WTC11 (cell line): ENCODE measurements at regions not wholly inside any gene's neighbourhood (a gene's known extent, or its start where the extent isn't known, plus 50 kb on each side); places are given as distances from the start of the nearest gene placed in this dataset.

ENCODE experiments used
- ATF3 ChIP-seq: sonication (generic); formaldehyde crosslinking; conservative IDR thresholded peaks from 2 replicates; pipeline ENCODE4 v1.8.1; 2022; ENCODE audit warnings: mild to moderate bottlenecking, missing genetic modification reagents
- CDX4 ChIP-seq: fragments of 250-450 bp; sonication (Bioruptor Pico); IDR thresholded peaks from 2 replicates; pipeline ENCODE4 v1.9.0; 2021; ENCODE audit warnings: moderate library complexity, mild to moderate bottlenecking, inconsistent platforms, borderline replicate concordance
- CTCF ChIP-seq: fragments of 200-600 bp; IDR thresholded peaks from 2 replicates; pipeline ENCODE4 v1.8.0; 2022; ENCODE audit warnings: antibody characterized with exemption
- E2F1 ChIP-seq: sonication (generic); formaldehyde crosslinking; IDR thresholded peaks from 2 replicates; pipeline ENCODE4 v1.8.0; 2022; ENCODE audit warnings: mild to moderate bottlenecking, missing genetic modification reagents
- E2F4 ChIP-seq: sonication (generic); formaldehyde crosslinking; IDR thresholded peaks from 2 replicates; pipeline ENCODE4 v1.8.1; 2022; ENCODE audit warnings: low read depth, mild to moderate bottlenecking, moderate library complexity, missing genetic modification reagents, borderline replicate concordance
- ETV6 ChIP-seq: sonication (generic); formaldehyde crosslinking; IDR thresholded peaks from 2 replicates; pipeline ENCODE4 v1.8.1; 2022; ENCODE audit warnings: mild to moderate bottlenecking, missing genetic modification reagents
- MYBL2 ChIP-seq: sonication (generic); formaldehyde crosslinking; IDR thresholded peaks from 2 replicates; pipeline ENCODE4 v1.8.1; 2023; ENCODE audit warnings: mild to moderate bottlenecking, moderate library complexity, missing genetic modification reagents
- RORB ChIP-seq: fragments of 250-450 bp; sonication (Bioruptor Pico); IDR thresholded peaks from 2 replicates; pipeline ENCODE4 v1.9.0; 2021; ENCODE audit warnings: mild to moderate bottlenecking
- TCF7 ChIP-seq: sonication (generic); formaldehyde crosslinking; IDR thresholded peaks from 2 replicates; pipeline ENCODE4 v1.8.0; 2022; ENCODE audit warnings: mild to moderate bottlenecking, low read depth, missing genetic modification reagents, moderate library complexity
- TEAD1 ChIP-seq: sonication (generic); formaldehyde crosslinking; IDR thresholded peaks from 2 replicates; pipeline ENCODE4 v1.8.0; 2022; ENCODE audit warnings: mild to moderate bottlenecking, missing genetic modification reagents
- ZBTB43 ChIP-seq: sonication (generic); formaldehyde crosslinking; IDR thresholded peaks from 2 replicates; pipeline ENCODE4 v1.8.1; 2023; ENCODE audit warnings: mild to moderate bottlenecking, missing genetic modification reagents
- ZNF396 ChIP-seq: fragments of 250-450 bp; sonication (Bioruptor Pico); IDR thresholded peaks from 2 replicates; pipeline ENCODE4 v1.8.0; 2021; ENCODE audit warnings: mild to moderate bottlenecking, moderate library complexity, borderline replicate concordance
- TF ChIP-seq, protein P1 (sequence below): sonication (generic); formaldehyde crosslinking; IDR thresholded peaks from 2 replicates; pipeline ENCODE4 v1.8.0; 2022; ENCODE audit warnings: mild to moderate bottlenecking, missing genetic modification reagents
- TF ChIP-seq, protein P2 (sequence below): sonication (generic); formaldehyde crosslinking; conservative IDR thresholded peaks from 2 replicates; pipeline ENCODE4 v1.8.1; 2023; ENCODE audit warnings: mild to moderate bottlenecking, low read depth, missing genetic modification reagents, moderate library complexity

GRCh38 chr11:98059488-98059887 lies 961.3 kb upstream of the CNTN5 start:
- TF ChIP-seq ZBTB43 (CRISPR knock-in tag) (no peak), CTCF (no peak), TCF7 (CRISPR knock-in tag) (no peak), CDX4 (no peak), ETV6 (CRISPR knock-in tag) (no peak), E2F4 (CRISPR knock-in tag) (no peak), E2F1 (CRISPR knock-in tag) (no peak), ZNF396 (CRISPR knock-in tag) (no peak), TEAD1 (CRISPR knock-in tag) (no peak), MYBL2 (no peak), RORB (CRISPR knock-in tag) (no peak), ATF3 (CRISPR knock-in tag) (no peak)
- TF ChIP-seq, protein P1, sequence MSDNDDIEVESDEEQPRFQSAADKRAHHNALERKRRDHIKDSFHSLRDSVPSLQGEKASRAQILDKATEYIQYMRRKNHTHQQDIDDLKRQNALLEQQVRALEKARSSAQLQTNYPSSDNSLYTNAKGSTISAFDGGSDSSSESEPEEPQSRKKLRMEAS: no peak
- TF ChIP-seq, protein P2, sequence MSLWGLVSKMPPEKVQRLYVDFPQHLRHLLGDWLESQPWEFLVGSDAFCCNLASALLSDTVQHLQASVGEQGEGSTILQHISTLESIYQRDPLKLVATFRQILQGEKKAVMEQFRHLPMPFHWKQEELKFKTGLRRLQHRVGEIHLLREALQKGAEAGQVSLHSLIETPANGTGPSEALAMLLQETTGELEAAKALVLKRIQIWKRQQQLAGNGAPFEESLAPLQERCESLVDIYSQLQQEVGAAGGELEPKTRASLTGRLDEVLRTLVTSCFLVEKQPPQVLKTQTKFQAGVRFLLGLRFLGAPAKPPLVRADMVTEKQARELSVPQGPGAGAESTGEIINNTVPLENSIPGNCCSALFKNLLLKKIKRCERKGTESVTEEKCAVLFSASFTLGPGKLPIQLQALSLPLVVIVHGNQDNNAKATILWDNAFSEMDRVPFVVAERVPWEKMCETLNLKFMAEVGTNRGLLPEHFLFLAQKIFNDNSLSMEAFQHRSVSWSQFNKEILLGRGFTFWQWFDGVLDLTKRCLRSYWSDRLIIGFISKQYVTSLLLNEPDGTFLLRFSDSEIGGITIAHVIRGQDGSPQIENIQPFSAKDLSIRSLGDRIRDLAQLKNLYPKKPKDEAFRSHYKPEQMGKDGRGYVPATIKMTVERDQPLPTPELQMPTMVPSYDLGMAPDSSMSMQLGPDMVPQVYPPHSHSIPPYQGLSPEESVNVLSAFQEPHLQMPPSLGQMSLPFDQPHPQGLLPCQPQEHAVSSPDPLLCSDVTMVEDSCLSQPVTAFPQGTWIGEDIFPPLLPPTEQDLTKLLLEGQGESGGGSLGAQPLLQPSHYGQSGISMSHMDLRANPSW: no peak
